Gastrocnemius medialis (tissue), 4 donors: ENCODE measurements at regions not wholly inside any gene's neighbourhood (a gene's known extent, or its start where the extent isn't known, plus 50 kb on each side); places are given as distances from the start of the nearest gene placed in this dataset.

Experiments used
- POLR2A ChIP-seq, 2 donors: fragments of 450-650 bp; IDR thresholded peaks; one replicate each; pipeline ENCODE4 v1.6.1; 2017; ENCODE audit warnings: antibody characterized with exemption in 2 of 2, mild to moderate bottlenecking in 2 of 2, moderate library complexity in 2 of 2
- TF ChIP-seq, protein P1 (sequence below), 5 experiments: fragments of 450-650 bp in 3 of 5; fragments of 200-600 bp in 2 of 5; sonication (generic) in 2 of 5; IDR thresholded peaks in 4 of 5; conservative IDR thresholded peaks in 1 of 5; 1 replicate in 4 of 5; 2 replicates in 1 of 5; pipeline ENCODE4 v1.5.1; 2016 to 2019; ENCODE audit warnings: antibody characterized with exemption in 5 of 5, mild to moderate bottlenecking in 3 of 5, moderate library complexity in 3 of 5

DNA sequence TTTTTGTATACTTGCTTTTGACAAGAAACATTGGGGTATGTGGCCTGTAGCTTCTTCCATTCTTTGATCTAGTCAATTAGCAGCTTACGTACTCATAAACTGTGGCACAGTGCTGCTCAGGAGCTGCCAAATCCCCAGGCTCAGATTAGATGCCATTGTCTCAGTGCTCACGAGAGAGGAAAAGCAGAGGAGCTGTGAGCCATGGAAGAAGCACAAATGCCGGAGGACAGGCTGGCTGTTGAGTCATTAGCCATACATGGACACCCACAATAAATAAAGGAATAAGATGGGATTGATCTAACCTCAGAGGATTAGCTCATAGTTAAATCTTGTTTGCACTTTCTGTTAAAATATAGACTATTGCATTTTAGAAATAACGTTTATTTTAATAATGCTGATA, 121.7 kb downstream of the POSTN start:
- TF ChIP-seq, protein P1, sequence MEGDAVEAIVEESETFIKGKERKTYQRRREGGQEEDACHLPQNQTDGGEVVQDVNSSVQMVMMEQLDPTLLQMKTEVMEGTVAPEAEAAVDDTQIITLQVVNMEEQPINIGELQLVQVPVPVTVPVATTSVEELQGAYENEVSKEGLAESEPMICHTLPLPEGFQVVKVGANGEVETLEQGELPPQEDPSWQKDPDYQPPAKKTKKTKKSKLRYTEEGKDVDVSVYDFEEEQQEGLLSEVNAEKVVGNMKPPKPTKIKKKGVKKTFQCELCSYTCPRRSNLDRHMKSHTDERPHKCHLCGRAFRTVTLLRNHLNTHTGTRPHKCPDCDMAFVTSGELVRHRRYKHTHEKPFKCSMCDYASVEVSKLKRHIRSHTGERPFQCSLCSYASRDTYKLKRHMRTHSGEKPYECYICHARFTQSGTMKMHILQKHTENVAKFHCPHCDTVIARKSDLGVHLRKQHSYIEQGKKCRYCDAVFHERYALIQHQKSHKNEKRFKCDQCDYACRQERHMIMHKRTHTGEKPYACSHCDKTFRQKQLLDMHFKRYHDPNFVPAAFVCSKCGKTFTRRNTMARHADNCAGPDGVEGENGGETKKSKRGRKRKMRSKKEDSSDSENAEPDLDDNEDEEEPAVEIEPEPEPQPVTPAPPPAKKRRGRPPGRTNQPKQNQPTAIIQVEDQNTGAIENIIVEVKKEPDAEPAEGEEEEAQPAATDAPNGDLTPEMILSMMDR (IDR thresholded peaks at IDR 0.05 in 4 of 5, conservative IDR thresholded peaks at IDR 0.05 in 1 of 5): no peak
- no peak for TF ChIP-seq POLR2A (IDR thresholded peaks at IDR 0.05)
